ENCODE measurements at regions not wholly inside any gene's neighbourhood (a gene's known extent, or its start where the extent isn't known, plus 50 kb on each side); places are given as distances from the start of the nearest gene placed in this dataset.

- TF ChIP-seq, protein P1, sequence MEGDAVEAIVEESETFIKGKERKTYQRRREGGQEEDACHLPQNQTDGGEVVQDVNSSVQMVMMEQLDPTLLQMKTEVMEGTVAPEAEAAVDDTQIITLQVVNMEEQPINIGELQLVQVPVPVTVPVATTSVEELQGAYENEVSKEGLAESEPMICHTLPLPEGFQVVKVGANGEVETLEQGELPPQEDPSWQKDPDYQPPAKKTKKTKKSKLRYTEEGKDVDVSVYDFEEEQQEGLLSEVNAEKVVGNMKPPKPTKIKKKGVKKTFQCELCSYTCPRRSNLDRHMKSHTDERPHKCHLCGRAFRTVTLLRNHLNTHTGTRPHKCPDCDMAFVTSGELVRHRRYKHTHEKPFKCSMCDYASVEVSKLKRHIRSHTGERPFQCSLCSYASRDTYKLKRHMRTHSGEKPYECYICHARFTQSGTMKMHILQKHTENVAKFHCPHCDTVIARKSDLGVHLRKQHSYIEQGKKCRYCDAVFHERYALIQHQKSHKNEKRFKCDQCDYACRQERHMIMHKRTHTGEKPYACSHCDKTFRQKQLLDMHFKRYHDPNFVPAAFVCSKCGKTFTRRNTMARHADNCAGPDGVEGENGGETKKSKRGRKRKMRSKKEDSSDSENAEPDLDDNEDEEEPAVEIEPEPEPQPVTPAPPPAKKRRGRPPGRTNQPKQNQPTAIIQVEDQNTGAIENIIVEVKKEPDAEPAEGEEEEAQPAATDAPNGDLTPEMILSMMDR (IDR thresholded peaks at IDR 0.05), result no peak
- TF ChIP-seq EZH2 (IDR thresholded peaks at IDR 0.05; ENCODE audit: borderline replicate concordance, insufficient read depth, low read depth, low read length, poor library complexity, severe bottlenecking), result no peak
Measured at GRCh38 chr12:91959220-91959619, 186.4 kb downstream of the BTG1 start.
